ENCODE measurements at regions not wholly inside any gene's neighbourhood (a gene's known extent, or its start where the extent isn't known, plus 50 kb on each side); places are given as distances from the start of the nearest gene placed in this dataset.

DNA sequence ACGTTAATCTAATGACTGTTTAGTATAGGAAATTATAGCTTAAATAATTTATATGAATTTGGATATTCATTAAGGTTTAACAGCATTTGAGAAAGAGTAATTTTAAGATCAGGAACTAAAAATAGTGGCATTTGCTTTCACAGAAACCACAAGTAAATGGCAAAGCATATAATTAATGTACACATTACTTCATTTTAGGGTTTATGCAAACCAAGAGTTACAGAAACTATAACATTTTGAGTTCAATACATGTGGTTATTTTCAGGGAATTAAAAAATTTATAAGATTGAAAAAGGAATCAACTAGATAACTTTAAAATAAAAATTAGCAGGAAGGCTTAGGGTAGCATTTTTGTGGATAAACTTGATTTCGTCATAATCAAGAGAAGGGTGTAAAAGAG lies 151.7 kb upstream of the MIR17HG start:
- Histone ChIP-seq H3K4me3 (no peak overlapping the region), H4K20me1 (ENCODE audit: insufficient read depth, poor library complexity, severe bottlenecking) (no peaks in the 10 kb centered on the region), H3K9me3 (ENCODE audit: low read depth) (no peaks in the 10 kb centered on the region), H3K4me1 (ENCODE audit: insufficient read depth) (no peaks in the 10 kb centered on the region), H3K27me3 (no peaks in the 10 kb centered on the region), H3K79me2 (no peaks in the 10 kb centered on the region), H3K9me2 (replicated peaks; ENCODE audit: insufficient read depth) (no peaks in the 10 kb centered on the region), H3K4me2 (no peak overlapping the region), H3K36me3 (replicated peaks; ENCODE audit: insufficient read depth, low read depth) (no peaks in the 10 kb centered on the region), H2AFZ (no peak overlapping the region), H3K27ac (no peak overlapping the region)
- TF ChIP-seq EZH2 (IDR thresholded peaks at IDR 0.05; ENCODE audit: borderline replicate concordance) (no peak), EZH2phosphoT487 (IDR thresholded peaks at IDR 0.05; ENCODE audit: low read depth, severe bottlenecking, unreplicated experiment) (no peak)
- TF ChIP-seq, protein P1, sequence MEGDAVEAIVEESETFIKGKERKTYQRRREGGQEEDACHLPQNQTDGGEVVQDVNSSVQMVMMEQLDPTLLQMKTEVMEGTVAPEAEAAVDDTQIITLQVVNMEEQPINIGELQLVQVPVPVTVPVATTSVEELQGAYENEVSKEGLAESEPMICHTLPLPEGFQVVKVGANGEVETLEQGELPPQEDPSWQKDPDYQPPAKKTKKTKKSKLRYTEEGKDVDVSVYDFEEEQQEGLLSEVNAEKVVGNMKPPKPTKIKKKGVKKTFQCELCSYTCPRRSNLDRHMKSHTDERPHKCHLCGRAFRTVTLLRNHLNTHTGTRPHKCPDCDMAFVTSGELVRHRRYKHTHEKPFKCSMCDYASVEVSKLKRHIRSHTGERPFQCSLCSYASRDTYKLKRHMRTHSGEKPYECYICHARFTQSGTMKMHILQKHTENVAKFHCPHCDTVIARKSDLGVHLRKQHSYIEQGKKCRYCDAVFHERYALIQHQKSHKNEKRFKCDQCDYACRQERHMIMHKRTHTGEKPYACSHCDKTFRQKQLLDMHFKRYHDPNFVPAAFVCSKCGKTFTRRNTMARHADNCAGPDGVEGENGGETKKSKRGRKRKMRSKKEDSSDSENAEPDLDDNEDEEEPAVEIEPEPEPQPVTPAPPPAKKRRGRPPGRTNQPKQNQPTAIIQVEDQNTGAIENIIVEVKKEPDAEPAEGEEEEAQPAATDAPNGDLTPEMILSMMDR (IDR thresholded peaks at IDR 0.05; ENCODE audit: poor library complexity) = no peak
- WGBS (ENCODE audit: low lambda C conversion rate, missing lambda C conversion rate) = 73% methylated on average over 2 of the region's 2 CpGs
- DNase-seq (ENCODE audit: low spot score) = no peak

DNA sequence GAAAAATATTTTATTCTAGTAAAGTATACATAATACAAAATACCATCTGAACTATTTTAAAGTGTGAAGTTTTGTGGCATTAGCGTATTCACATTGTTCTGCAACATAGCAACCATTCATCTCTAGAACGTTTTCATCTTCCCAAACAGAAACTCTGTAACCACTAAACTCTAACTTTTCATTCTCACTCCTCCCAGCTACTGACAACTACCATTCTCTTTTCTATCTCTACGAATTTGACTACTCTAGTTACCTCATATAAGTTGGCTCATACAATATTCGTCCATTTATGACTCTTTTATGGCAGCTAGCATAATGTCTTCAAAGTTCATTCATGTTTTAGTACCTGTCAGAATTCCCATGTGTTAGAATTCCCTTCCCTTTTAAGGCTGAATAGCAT lies 150.5 kb upstream of the MIR17HG start:
- Histone ChIP-seq H3K9me2 (replicated peaks; ENCODE audit: insufficient read depth) (no peaks in the 10 kb centered on the region), H3K4me2 (no peak overlapping the region), H3K36me3 (replicated peaks; ENCODE audit: insufficient read depth, low read depth) (no peaks in the 10 kb centered on the region), H3K27me3 (no peaks in the 10 kb centered on the region), H3K79me2 (no peaks in the 10 kb centered on the region), H2AFZ (no peak overlapping the region), H3K4me3 (no peak overlapping the region), H3K4me1 (ENCODE audit: insufficient read depth) (no peaks in the 10 kb centered on the region), H4K20me1 (ENCODE audit: insufficient read depth, poor library complexity, severe bottlenecking) (no peaks in the 10 kb centered on the region), H3K27ac (no peak overlapping the region), H3K9me3 (ENCODE audit: low read depth) (no peaks in the 10 kb centered on the region)
- TF ChIP-seq, protein P1 (IDR thresholded peaks at IDR 0.05; ENCODE audit: poor library complexity) = no peak
- TF ChIP-seq EZH2 (IDR thresholded peaks at IDR 0.05; ENCODE audit: borderline replicate concordance) (no peak), EZH2phosphoT487 (IDR thresholded peaks at IDR 0.05; ENCODE audit: low read depth, severe bottlenecking, unreplicated experiment) (no peak)
- WGBS (ENCODE audit: low lambda C conversion rate, missing lambda C conversion rate) = 57% methylated on average over 4 of the region's 4 CpGs
- no peak for DNase-seq (ENCODE audit: low spot score)

DNA sequence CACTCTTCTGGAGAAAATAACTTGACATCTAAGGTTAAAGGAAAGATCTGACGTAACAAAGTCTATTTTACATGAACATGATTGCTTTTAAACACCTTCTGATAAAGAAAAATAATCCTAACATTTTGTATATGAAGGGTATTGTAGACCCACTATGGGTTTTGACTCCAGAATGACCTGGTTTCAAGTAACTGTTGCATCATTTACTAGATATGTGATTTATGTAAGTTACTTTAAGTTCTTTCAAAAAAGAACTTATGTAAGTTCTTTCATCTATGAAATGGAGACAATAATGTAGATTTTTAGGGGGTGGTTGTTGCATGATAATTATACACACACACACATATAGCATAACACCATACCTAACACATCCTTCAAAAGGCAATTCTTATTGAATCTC lies 147.6 kb upstream of the MIR17HG start:
- Histone ChIP-seq H3K4me1 (ENCODE audit: insufficient read depth) (no peaks in the 10 kb centered on the region), H3K27me3 (no peaks in the 10 kb centered on the region), H3K27ac (no peak overlapping the region), H3K4me3 (no peak overlapping the region), H3K9me3 (ENCODE audit: low read depth) (no peaks in the 10 kb centered on the region), H3K79me2 (no peaks in the 10 kb centered on the region), H3K4me2 (no peak overlapping the region), H2AFZ (no peak overlapping the region), H4K20me1 (ENCODE audit: insufficient read depth, poor library complexity, severe bottlenecking) (no peaks in the 10 kb centered on the region), H3K9me2 (replicated peaks; ENCODE audit: insufficient read depth) (no peaks in the 10 kb centered on the region), H3K36me3 (replicated peaks; ENCODE audit: insufficient read depth, low read depth) (no peaks in the 10 kb centered on the region)
- WGBS (ENCODE audit: low lambda C conversion rate, missing lambda C conversion rate) = 80% methylated on average over 1 of the region's 1 CpG
- no peak for DNase-seq (ENCODE audit: low spot score)
- TF ChIP-seq, protein P1 (IDR thresholded peaks at IDR 0.05; ENCODE audit: poor library complexity) = no peak
- no peak for TF ChIP-seq EZH2phosphoT487 (IDR thresholded peaks at IDR 0.05; ENCODE audit: low read depth, severe bottlenecking, unreplicated experiment)
- no peak for TF ChIP-seq EZH2 (IDR thresholded peaks at IDR 0.05; ENCODE audit: borderline replicate concordance)

DNA sequence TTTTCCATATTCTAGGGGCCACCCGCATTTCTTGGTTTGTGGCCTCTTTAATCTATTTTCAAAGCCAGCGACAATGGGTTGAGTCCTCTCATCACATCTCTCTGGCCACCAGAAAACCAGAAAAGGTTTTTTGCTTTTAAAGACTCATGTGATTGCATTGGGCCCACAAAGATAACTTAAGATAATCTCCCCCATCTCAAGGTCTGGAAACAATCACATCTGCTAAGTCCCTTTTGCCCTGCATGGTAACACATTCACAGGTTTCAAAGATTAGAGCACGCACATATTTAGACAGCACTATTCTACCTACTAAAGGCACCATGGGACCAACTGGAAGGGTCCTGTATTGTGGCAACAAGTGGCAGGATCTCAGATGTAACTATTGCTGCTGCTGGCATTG lies 147.0 kb upstream of the MIR17HG start:
- Histone ChIP-seq H4K20me1 (ENCODE audit: insufficient read depth, poor library complexity, severe bottlenecking) (no peaks in the 10 kb centered on the region), H3K27me3 (no peaks in the 10 kb centered on the region), H3K4me3 (no peak overlapping the region), H3K9me2 (replicated peaks; ENCODE audit: insufficient read depth) (no peaks in the 10 kb centered on the region), H3K27ac (no peak overlapping the region), H3K36me3 (replicated peaks; ENCODE audit: insufficient read depth, low read depth) (no peaks in the 10 kb centered on the region), H3K9me3 (ENCODE audit: low read depth) (no peaks in the 10 kb centered on the region), H3K79me2 (no peaks in the 10 kb centered on the region), H3K4me1 (ENCODE audit: insufficient read depth) (no peaks in the 10 kb centered on the region), H3K4me2 (no peak overlapping the region), H2AFZ (no peak overlapping the region)
- 29% methylated on average over 3 of the region's 3 CpGs for WGBS (ENCODE audit: low lambda C conversion rate, missing lambda C conversion rate)
- TF ChIP-seq, protein P1 (IDR thresholded peaks at IDR 0.05; ENCODE audit: poor library complexity) = no peak
- TF ChIP-seq EZH2 (IDR thresholded peaks at IDR 0.05; ENCODE audit: borderline replicate concordance) (no peak), EZH2phosphoT487 (IDR thresholded peaks at IDR 0.05; ENCODE audit: low read depth, severe bottlenecking, unreplicated experiment) (no peak)
- DNase-seq (ENCODE audit: low spot score) = no peak
